Progenitor cell of endocrine pancreas (in vitro differentiated cells): ENCODE measurements at regions not wholly inside any gene's neighbourhood (a gene's known extent, or its start where the extent isn't known, plus 50 kb on each side); places are given as distances from the start of the nearest gene placed in this dataset.

Source experiments
- DNase-seq: peaks from one replicate; pipeline ENCODE4 v3.0.0; 2021; ENCODE audit warnings: low spot score; ENCODE audit not compliant: unreplicated experiment
- H3K27ac Mint-ChIP-seq: 2 replicates; pipeline ENCODE4 v1.8.0; 2021; ENCODE audit warnings: mild to moderate bottlenecking, moderate library complexity, mixed read lengths
- H3K27me3 Mint-ChIP-seq: 2 replicates; pipeline ENCODE4 v1.8.0; 2021; ENCODE audit warnings: mixed read lengths
- H3K36me3 Mint-ChIP-seq: 2 replicates; pipeline ENCODE4 v1.8.0; 2022; ENCODE audit warnings: mixed read lengths; ENCODE audit not compliant: insufficient read depth
- H3K4me1 Mint-ChIP-seq: 2 replicates; pipeline ENCODE4 v1.8.0; 2021; ENCODE audit warnings: low read depth, mixed read lengths
- H3K4me3 Mint-ChIP-seq: 2 replicates; pipeline ENCODE4 v1.8.0; 2021; ENCODE audit warnings: low read depth, mild to moderate bottlenecking, moderate library complexity, mixed read lengths
- H3K9me3 Mint-ChIP-seq: 2 replicates; pipeline ENCODE4 v1.8.0; 2021; ENCODE audit warnings: low read depth, mixed read lengths
- CTCF ChIP-seq: fragments of 200-600 bp; sonication (generic); IDR thresholded peaks from one replicate; pipeline ENCODE4 v1.5.0; 2021; ENCODE audit warnings: antibody characterized with exemption, mild to moderate bottlenecking; ENCODE audit not compliant: unreplicated experiment

- Mint-ChIP-seq H3K4me1 (no peaks in the 10 kb centered on the region), H3K27me3 (no peaks in the 10 kb centered on the region), H3K27ac (peak overlapping the region; percentile 15), H3K9me3 (no peaks in the 10 kb centered on the region), H3K36me3 (no peaks in the 10 kb centered on the region), H3K4me3 (no peak overlapping the region)
- DNase-seq, result no peak
- TF ChIP-seq CTCF, result no peak
These were observed 118.2 kb upstream of the SLC5A12 start for GRCh38 chr11:26839911-26840698.

GRCh38 chr11:26841818-26842473 is 120.1 kb upstream of the SLC5A12 start:
- H3K27ac Mint-ChIP-seq, result no peak overlapping the region
- no peaks in the 10 kb centered on the region for H3K27me3 Mint-ChIP-seq
- H3K36me3 Mint-ChIP-seq, result no peaks in the 10 kb centered on the region

GRCh38 chr11:26842478-26843282 is 120.8 kb upstream of the SLC5A12 start:
- no peak overlapping the region for H3K4me3 Mint-ChIP-seq
- DNase-seq, result no peak
- no peaks in the 10 kb centered on the region for H3K9me3 Mint-ChIP-seq
- no peaks in the 10 kb centered on the region for H3K27me3 Mint-ChIP-seq
- H3K4me1 Mint-ChIP-seq, result no peaks in the 10 kb centered on the region
- no peak for TF ChIP-seq CTCF
- H3K27ac Mint-ChIP-seq, result no peak overlapping the region
- no peaks in the 10 kb centered on the region for H3K36me3 Mint-ChIP-seq

More at GRCh38 chr11:26841818-26842473, 120.1 kb upstream of the SLC5A12 start:
- H3K4me1 Mint-ChIP-seq, result no peaks in the 10 kb centered on the region
- no peaks in the 10 kb centered on the region for H3K9me3 Mint-ChIP-seq
- H3K4me3 Mint-ChIP-seq, result no peak overlapping the region
- TF ChIP-seq CTCF, result no peak
- DNase-seq, result no peak

GRCh38 chr11:26843539-26843938 is 121.7 kb upstream of the SLC5A12 start:
- H3K27ac Mint-ChIP-seq, result no peak overlapping the region
- no peaks in the 10 kb centered on the region for H3K9me3 Mint-ChIP-seq
- H3K27me3 Mint-ChIP-seq, result no peaks in the 10 kb centered on the region
- TF ChIP-seq CTCF, result no peak
- no peaks in the 10 kb centered on the region for H3K36me3 Mint-ChIP-seq
- peaks cover 2% of the 10 kb centered on the region for H3K4me1 Mint-ChIP-seq
- DNase-seq, result no peak
- H3K4me3 Mint-ChIP-seq, result no peak overlapping the region

- Mint-ChIP-seq H3K9me3 (no peaks in the 10 kb centered on the region), H3K27me3 (no peaks in the 10 kb centered on the region), H3K27ac (no peak overlapping the region), H3K4me1 (peaks cover 7% of the 10 kb centered on the region), H3K4me3 (no peak overlapping the region), H3K36me3 (no peaks in the 10 kb centered on the region)
- no peak for TF ChIP-seq CTCF
- DNase-seq, result no peak
These were observed 123.1 kb upstream of the SLC5A12 start for GRCh38 chr11:26844963-26845362.
